Epidermal melanocyte (primary cell): ENCODE measurements at regions not wholly inside any gene's neighbourhood (a gene's known extent, or its start where the extent isn't known, plus 50 kb on each side); places are given as distances from the start of the nearest gene placed in this dataset.

Experiments used
- DNase-seq: peaks from one replicate; pipeline ENCODE4 v3.0.0; 2011; ENCODE audit warnings: low spot score; ENCODE audit not compliant: insufficient read length

- DNase-seq = no peak
Observed at GRCh38 chr12:46453428-46453827, 80.9 kb upstream of the SLC38A2 start.

GRCh38 chr12:46452776-46453175 is 80.2 kb upstream of the SLC38A2 start:
- DNase-seq = no peak

- DNase-seq = no peak
Observed at GRCh38 chr12:46452061-46452615, 79.6 kb upstream of the SLC38A2 start.

GRCh38 chr12:46451276-46452021 is 78.9 kb upstream of the SLC38A2 start:
- DNase-seq = no peak

DNA sequence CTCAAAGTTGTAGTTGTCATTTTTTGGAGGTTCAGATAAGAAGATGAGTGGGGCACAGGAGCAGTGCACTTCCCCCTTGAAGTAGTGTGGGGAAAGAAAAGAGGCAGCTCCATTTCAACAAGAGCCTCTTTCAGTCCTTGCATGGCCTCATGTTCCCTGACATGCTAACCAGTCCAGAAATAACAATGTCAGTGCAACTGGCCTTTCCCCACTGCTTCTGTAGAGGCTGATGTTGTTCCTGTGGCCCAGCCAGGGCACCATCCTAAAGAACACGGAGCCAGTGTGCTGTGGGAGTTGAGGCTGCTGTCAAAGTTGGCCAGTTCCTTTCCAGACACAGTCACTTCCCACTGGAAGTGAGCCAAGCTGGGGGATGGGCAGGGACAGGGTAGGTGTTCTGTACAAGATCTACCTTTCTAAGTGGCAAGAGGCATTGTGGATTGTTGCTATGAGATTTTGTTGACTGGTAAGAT is 77.7 kb upstream of the SLC38A2 start:
- DNase-seq = no peak

- no peak for DNase-seq
Observed at GRCh38 chr12:46449856-46450255, 77.3 kb upstream of the SLC38A2 start.

DNA sequence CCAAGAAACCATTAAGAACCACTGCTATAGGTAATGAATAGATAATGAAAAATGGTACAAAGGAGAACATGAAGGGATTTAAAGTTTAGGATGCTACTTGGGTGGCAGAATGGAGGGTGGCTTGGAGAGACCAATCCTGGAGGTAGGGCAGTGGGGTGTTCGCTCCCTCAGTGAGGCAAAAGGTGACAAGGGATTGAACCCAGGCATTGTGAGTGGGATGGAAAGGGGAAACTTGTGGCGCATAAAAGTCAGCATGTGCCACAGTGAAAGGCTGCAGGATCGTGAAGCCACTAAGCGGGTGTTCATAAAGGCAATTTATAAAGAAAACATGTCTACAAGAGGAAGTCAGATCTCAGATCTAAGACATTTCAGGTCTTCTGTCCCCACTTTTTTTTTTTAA is 76.7 kb upstream of the SLC38A2 start:
- DNase-seq = no peak

- DNase-seq = no peak
Observed at GRCh38 chr12:46446645-46447044, 74.1 kb upstream of the SLC38A2 start.

DNA sequence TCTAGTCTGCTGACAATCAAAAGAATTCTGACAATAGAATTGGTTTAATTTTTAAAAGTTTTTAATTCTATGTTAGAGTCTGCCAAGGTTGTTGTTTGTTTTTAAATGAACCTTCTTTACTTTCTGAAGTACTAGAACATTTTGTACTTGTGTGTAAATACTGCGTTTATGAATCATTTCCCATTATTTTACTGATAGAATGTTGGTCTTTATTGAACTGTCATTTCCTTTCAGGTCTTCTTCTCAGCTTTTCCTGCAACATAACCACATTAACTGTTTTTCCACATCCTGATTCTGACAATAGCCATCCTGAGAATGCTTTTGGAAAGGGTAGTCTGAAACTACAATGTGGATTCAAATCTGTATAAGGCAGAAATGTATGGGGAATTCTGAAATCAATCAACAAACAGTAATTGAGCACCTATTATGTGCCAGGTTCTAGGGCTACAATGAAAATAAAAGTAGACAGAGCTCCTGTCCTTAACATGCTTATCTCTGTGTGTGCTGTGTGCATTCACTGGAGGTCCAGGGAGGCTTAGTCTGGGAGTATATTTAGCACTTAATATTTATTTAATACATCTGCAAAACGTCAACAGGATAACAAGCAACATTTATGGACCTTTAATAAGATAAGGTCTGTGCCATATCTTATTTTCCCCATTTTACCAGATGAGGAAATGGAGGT is 73.1 kb upstream of the SLC38A2 start:
- DNase-seq = no peak

DNA sequence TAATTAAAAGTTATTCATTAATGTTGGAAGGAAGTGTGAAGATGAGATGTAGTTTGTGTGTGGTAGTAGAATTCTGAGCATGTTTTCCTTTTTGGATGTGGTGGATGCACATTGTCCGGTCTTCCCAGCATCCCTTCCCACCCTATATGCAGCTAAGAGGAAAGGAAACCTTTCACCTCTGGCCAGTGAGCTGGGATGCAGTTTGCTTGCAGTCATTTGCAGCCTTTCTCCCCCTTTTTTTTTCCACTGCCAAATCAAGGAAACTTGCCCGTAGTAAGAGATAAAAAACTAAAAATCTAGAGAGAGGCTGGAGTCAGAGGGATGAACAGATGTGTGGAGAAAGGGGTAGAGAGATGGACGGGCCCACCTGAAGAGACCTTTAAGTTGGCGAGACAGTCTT is 72.5 kb upstream of the SLC38A2 start:
- no peak for DNase-seq

DNA sequence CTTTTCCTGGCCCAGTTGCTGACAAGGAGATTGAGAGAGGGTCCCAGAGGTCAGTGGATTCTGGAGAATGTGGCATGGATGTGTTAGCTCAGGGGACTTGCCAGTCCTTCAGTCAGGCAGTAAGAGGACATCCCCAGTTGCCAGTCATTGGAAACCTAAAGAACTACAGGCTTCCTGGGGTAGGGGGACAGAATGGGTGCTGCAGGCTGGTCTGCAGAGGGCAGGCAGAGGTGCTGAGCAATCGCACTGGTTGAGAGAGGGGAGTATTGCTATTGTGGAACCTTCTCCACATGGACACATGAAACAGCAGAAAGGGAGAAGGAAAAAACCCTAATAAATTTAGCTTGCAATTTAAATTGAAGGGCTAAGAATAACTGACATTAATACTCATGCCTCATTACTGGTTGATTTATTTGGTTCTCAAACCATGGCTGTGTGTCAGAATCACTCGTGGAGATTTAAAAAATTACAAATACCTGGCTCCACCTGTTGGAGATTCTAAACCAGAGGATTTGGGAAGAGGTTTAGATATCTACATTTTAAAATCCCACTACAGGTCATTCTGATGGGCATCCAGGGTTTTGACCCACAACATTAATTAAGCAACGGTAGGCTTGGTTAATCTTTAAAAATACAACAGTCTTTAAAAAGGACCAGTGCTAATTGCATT is 71.2 kb upstream of the SLC38A2 start:
- DNase-seq = no peak

DNA sequence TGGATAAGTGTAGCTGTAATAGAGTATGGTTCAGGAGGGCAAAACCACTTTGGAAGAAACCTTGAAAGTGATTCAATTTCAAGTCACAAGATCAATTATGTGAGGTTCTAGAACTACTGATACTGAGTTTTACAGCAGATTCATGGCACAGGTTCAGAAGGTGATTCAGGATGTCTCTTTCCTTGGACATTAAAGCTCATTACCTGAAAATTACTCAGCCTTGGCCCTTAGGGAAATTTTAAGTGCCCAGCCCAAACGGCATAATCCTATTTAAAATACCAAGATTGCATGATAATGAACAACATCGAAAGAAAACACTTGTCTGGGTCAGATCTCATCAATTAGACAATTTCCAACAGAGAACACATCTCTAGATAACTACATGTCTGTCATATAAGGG is 70.2 kb upstream of the SLC38A2 start:
- DNase-seq = no peak

GRCh38 chr12:46442239-46442638 is 69.7 kb upstream of the SLC38A2 start:
- no peak for DNase-seq

DNA sequence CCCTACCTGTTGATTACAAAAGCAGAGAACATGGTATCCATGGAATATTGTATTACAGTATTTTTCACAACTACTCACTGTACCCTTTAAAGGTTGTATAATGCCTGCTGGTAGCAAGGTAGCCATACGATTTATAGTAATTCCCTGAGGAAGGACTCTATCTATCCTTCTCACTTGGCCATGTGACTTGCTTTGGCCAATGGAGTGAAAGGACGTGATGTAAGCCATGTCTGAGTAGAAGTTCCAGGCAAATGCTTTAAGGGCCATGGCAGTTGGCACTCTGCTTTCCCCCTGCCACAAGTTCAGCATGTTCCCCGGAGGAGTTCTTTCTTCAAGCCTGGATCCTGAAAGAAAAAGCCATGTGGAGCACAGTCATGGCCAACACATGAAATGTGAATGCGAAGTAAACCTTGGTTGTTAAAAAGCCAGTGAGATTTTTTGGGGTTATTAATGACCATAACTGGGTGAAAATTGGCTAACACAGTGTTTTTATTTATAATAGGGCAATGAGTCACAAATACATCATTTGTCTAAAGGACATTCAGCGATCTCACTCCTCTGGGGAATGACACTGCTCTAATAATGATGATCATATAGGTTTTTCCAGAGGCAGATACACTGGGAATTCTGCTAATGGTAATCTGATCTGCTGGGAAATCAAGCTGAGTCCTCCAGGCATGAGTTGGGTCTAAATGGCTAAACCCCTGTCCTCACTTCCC is 67.4 kb upstream of the SLC38A2 start:
- no peak for DNase-seq

DNA sequence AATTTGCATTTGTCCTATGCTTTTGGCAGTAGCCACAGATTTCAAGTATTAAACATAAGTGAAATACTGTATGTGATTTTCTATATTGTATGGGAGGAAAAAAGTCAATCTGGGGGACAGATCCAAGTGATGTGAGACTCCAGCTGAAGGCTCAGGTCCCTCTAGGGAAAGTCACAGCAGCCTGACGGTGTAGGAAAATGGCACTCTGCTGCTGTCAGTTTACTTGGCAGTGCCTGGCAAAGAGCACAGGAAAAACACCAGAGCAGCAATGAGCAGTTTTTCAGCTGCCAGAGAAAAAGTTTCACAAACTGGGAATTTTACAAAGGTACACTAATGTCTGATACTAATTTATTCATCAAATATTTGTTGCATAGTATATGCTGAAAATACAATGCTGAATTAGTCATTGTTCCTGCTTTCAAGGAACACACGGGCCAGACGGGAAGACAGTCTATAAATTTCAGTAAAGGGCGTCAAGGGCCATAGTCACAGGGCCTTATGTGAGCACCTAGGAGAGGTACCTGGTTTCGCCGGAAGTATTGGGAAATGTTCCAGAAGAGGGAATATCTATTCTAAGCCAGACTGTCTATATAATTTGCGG is 66.2 kb upstream of the SLC38A2 start:
- no peak for DNase-seq

- DNase-seq = no peak
Observed at GRCh38 chr12:46438256-46438655, 65.7 kb upstream of the SLC38A2 start.

DNA sequence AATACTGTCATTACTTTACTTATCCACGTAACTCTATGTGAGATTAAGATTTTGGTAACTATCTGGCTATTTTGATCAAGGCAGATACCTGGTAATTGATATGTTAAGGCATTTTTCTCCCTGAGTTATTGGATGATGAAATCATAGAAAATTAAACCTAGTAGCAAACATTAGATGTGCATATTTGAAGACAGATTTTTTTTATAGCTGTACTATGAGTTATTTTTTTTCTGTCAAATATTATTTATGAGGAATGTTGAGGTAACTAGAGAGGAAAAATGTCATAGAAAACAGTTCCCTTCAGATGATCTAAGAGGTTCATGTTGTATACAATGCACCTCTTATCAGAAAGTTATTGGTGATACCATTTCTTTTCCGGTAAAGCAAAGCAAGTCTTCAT is 64.9 kb upstream of the SLC38A2 start:
- no peak for DNase-seq

DNA sequence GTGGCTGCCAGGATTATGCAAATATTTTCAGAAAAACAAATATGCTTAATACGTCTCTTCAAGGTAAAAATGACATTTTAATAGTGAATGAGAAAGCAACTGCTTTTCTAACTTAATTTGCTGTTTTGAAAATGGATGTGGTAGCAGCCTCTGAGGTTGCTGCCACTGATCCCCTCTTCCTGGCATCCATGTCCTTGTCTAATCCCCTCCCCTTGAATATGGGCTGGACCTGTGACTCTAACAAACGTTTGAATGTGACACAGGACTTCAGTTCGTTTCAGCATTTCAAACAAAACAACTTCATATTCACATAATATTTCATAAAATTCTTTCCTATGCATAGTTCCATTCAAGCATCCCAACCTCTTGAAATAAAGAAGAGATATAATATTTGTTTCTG is 64.2 kb upstream of the SLC38A2 start:
- no peak for DNase-seq

DNA sequence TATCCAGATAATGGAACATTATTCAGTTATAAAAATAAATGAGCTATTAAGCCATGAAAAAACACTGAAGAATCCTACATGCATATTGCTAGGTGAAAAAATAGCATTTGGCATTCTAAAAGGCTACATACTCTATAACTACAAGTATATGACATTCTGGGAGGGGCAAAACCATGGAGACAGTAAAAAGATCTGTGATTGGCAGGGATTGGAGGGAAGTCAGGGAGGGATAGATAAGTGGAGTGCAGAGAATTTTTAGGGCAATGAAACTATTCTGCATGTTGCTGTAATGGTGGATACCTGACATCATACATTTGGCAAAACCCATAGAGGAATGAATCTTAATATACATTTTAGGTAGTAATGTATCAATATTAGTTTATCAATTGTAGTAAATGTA is 63.1 kb upstream of the SLC38A2 start:
- no peak for DNase-seq

GRCh38 chr12:46435029-46435428 is 62.5 kb upstream of the SLC38A2 start:
- no peak for DNase-seq

- no peak for DNase-seq
Observed at GRCh38 chr12:46433829-46434228, 61.3 kb upstream of the SLC38A2 start.
